ENCODE measurements at regions not wholly inside any gene's neighbourhood (a gene's known extent, or its start where the extent isn't known, plus 50 kb on each side); places are given as distances from the start of the nearest gene placed in this dataset.
"Not testable (repeated sequence)": the region's sequence is repeated elsewhere in the genome, so short reads cannot be mapped to it uniquely, and the experiment has no call there.

- DNase-seq, result no peak
These were observed 462.4 kb upstream of the RGS18 start for GRCh38 chr1:191695865-191696264.

GRCh38 chr1:191696354-191696753, 461.9 kb upstream of the RGS18 start:
- no peak for DNase-seq

GRCh38 chr1:191697556-191697955, 460.7 kb upstream of the RGS18 start:
- DNase-seq, result no peak

DNA sequence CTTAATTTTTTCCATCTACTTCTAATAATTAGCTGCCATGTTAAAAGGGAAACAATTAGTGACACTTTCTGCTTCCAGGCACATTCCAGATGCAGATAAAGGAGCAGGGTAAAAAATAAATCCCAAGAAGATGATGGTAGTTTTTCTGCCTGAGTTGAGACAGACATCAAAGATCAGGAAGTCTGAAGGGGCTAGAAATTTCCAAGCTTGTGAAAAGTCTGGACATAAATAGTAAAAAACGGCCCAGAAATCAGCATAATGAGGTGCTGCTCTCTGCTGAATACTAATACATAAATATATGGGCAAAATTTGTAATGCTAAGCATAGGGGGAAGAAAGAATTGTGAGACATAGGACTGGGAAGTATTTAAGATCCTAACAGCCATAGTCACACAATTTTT, 460.0 kb upstream of the RGS18 start:
- DNase-seq, result no peak

DNA sequence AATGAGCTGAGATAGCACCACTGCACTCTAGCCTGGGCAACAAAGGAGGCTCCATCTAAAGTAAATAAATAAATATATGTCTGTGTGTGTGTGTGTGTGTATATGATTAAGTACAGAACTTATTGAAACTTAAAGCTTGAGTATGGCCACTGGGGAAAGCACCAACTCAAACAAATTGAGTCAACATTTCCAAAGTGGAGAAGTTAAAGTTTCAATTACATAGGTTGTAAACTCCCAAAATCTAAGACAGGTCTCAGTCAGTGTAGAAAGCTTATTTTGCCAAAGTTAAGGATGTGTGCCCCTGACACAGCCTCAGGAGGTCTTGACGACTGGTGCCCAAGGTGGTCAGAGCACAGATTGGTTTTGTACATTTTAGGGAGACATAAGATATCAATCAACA, 458.9 kb upstream of the RGS18 start:
- DNase-seq, result no peak

DNA sequence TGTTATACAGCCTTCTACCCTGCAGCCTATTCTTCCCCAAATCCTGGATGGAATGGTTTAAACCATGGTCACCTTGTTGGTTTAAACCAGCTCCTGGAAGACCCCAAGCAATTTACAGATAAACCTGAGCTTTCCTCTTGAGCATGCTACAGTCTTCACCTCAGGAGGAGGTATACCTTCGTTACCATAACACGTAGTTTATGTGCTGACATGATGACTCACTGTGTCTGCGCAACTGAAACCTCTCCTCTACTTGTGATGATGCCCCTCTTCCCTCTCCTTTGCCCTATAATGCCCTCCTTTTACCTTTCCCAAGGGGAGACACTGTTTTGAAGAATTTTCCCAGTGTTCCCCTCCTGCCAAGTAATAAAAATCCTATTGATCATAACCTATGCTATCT, 457.3 kb upstream of the RGS18 start:
- no peak for DNase-seq

DNA sequence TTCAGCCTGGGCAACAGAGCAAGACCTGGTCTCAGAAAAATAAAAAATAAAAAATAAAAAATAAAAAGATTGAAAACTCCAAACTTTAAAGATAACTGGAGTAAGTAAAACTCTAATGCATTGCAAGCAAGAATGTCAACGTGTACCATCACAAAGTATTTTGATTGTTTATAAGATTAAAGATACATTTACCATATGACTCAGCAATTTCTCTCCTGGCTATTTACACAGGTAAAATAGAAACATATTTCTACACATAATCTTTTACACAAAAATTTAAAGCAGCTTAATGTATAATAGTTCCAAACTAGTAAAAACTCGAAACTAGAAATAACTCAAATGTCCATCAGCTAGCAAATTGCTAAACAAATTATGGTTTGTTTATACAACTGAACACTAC, 456.1 kb upstream of the RGS18 start:
- no peak for DNase-seq

GRCh38 chr1:191707288-191707687, 451.0 kb upstream of the RGS18 start:
- DNase-seq, result no peak

DNA sequence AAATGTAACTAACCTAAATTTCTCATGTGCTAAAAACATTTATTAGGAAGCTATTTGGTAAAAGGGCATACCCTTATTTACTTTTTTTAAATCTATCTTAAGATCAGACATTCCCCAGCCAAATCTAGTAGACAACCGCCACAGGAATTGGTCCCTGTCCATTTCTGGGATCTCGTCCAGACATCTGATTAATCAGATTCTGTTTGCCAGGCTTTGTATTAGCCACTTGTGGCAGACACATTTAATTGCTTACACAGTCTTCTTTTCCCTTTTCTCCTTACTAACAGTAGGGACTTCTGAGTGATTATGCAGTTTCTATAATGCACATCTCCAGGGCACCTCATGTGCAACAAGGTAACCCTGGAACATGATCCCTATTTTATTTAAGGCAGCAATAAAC, 449.0 kb upstream of the RGS18 start:
- no peak for DNase-seq

DNA sequence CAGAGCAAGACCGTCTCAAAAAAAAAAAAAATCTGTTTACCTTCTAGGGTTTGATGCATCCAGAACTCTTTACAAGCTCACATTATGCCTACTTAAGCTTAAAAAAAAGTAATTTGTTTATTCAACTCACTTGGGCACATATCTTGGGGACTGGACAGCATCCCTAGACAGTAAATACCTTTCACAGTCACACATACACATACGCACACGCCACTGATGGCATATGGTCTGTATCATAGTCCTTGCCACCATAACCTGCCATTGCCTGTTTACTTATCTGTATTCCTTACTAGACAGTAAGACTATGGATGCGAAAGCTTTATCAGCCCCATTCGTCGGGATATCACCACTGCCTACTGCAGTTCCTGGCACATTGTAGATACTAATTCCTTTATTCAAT, 446.3 kb upstream of the RGS18 start:
- DNase-seq, result no peak

DNA sequence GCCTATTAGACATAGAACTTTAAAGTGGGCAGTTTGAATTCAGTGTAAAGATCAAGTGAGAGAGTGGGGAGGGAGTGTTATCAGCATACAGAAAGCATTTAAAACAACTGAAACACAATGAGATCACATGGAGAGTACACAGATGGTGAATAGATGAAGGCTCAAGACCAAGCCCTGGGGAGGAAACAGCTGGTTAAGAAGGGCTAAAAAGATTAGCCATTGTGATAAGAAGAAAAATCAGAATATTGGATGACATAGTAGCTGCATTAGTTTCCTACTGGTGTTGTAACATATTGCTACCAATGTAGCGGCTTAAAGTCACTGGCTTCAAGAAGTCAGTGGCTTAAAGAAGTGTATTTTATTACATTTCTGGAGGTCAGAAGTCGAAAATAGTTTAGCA, 443.4 kb upstream of the RGS18 start:
- no peak for DNase-seq

DNA sequence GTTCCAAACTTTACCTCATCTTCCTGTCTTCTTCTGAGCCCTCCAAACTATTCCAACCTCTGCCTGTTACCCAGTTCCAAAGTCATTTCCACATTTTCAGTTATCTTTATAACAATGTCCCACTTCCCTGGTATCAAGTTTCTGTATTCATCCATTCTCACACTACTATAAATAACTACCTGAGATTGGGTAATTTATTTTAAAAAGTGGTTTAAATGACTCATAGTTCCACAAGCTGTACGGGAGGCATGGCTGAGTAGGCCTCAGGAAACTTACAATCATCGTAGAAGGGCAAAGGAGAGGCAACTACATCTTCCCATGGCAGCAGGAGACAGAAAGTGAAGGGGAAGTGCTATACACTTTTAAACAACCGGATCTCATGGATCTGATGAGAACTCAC, 428.5 kb upstream of the RGS18 start:
- DNase-seq, result no peak

DNA sequence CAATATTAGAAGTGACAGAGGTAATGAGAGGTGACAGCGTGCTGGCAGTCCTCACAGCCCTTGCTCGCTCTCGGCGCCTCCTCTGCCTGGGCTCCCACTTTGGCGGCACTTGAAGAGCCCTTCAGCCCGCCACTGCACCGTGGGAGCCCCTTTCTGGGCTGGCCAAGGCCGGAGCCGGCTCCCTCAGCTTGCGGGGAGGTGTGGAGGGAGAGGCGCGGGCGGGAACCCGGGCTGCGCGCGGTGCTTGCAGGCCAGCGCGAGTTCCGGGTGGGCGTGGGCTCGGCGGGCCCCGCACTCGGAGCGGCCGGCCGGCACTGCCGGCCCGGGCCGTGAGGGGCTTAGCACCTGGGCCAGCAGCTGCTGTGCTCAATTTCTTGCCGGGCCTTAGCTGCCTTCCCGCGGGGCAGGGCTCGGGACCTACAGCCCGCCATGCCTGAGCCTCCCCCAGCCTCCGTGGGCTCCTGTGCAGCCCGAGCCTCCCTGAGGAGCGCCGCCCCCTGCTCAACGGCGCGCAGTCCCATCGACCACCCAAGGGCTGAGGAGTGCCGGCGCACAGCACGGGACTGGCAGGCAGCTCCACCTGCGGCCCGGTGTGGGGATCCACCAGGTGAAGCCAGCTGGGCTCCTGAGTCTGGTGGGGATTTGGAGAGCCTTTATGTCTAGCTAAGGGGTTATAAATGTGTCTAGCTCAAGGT, 426.5 kb upstream of the RGS18 start:
- DNase-seq, result not testable (repeated sequence)

DNA sequence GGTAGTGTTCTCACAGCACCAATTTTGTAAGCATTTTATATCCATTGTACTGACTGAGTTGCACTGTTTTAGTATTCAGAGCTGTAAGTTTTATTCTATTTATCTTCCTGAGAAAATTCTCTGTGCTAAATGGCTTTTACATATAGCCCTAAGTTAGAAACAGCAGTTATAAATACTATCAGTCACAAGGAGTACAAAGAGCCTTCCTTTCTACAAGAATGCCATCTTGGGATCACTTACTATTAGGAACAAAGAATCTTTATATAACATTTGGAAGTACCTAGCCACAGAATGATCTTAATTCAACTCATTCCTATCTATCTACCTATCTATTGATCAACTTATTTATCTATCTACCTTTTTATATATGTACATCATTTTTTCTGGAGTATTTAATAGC, 423.9 kb upstream of the RGS18 start:
- no peak for DNase-seq

- no peak for DNase-seq
These were observed 418.7 kb upstream of the RGS18 start for GRCh38 chr1:191739544-191739943.

- no peak for DNase-seq
These were observed 405.9 kb upstream of the RGS18 start for GRCh38 chr1:191752342-191752741.

DNA sequence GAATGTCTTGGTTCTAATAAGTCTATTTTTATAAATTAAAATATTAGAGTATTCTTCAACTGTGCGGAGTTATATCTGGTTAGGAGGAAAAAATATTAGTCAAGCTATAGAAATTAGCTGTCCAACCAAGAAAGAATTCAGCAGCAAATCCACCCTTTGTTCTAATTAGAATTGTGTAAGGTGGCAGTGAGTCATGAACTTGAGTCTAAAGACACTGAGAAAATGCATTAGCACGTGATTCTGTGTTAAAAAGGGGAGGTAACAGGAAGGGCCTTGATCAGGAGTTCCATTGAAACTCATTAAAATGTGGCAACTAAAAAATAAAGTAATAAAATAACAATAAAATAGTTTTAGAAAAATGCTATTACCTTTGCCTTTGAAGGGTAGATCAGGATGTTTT, 398.2 kb upstream of the RGS18 start:
- DNase-seq, result no peak

DNA sequence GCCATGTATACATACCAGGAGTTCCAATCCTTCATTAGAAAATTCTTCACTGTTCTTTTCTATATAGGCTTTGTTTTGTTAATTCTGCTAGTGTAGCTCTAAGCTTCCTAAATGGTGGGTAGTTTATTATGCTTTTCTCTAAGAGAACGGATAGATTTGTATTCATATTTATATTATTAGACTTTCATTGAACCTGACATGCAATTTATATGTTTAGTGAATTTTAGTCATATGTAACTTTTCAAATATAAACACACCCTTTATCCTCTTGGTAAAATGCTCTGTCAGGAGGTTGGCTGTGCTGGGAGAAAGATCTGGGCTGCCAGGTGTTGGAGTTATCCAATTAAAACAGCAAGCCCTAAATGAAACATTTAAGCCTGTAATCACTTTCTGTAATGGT, 369.7 kb upstream of the RGS18 start:
- DNase-seq, result no peak

DNA sequence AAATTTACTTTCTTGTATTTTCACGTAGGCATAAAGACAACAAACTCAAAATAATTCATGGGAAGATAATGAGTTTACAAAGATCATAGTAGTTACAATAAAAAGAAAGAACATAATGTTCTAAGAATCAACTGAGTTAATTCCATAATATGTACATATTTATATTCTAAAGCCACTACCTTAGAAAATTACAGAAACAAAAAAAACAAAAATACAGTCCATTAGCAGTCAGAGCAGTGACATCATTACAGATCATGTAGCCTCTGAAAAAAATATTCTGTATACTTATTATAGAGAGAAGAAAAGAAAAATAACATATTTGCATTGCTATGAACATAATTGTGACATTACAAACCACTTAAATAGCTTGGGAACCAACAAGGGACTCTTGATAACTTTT, 360.1 kb upstream of the RGS18 start:
- no peak for DNase-seq

GRCh38 chr1:191804311-191804710, 354.0 kb upstream of the RGS18 start:
- DNase-seq, result no peak

DNA sequence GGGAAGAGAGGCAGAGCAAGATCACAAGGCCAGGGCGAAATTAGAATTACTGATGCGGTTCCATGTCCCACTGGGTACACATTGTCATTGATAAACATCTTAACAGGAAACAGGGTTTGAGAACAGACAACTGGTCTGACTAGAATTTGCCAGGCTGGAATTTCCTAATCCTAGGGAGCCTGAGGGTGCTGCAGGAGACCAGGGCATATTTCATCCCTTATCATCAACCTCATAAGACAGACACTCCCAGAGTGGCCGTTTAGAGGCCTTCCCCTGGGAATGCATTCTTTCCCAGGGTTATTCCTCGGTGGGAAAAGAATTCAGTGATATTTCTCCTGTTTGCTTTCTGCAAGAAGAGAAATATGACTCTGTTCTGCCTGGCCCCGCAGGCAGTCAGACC, 344.7 kb upstream of the RGS18 start:
- DNase-seq, result not testable (repeated sequence)

DNA sequence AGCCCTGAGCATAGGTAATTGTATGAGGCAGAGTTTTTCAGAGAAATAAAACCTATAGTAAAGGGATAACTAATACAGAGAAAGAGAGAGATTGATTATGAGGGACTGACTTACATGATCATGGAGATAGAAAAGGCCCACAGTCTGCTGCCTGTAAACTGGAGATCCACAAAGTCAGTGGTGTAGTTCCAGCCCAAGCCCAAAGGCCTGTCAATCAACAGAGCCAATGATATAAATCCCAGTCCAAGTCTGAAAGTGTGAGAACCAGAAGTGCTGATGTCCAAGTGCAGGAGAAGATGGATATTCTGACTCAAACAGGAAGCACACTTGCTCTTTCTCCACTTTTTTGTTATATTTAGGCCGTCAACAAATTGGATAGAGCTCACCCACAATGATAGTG, 340.1 kb upstream of the RGS18 start:
- no peak for DNase-seq

DNA sequence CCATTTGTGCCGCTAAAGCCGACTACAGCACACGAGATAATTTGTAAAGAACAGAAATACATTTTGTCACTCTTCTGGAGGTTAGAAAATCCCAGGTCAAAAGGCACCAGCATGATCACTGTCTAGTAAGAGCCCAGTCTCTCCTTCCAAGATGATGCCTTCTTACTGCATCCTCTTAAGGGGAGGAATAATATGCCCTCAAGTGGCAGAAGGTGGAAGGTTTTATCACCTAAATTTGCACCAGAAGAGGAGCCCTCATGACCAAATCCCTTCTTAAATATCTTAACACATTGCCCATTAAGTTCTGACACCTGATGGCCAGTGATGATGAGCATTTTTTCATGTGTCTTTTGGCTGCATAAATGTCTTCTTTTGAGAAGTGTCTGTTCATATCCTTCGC, 326.7 kb upstream of the RGS18 start:
- DNase-seq, result no peak

DNA sequence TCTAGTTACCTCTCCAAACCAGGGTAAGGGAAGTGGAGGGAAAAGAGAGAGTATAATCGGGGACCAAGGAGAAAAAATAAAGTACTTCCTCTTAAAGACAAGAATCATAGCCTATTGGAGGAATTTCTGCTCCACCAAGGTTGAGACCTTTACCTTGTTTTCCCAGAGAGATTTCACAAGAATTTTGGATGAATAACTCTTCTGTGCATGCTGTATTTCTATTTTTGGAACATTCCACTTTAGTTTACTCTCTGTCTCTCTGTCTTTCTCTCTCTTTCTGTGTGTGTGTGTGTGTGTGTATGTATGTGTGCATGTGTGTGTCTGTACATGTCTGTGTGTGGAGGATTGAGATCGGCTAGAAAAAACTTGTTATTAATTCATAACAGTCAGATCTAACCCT, 318.4 kb upstream of the RGS18 start:
- no peak for DNase-seq

DNA sequence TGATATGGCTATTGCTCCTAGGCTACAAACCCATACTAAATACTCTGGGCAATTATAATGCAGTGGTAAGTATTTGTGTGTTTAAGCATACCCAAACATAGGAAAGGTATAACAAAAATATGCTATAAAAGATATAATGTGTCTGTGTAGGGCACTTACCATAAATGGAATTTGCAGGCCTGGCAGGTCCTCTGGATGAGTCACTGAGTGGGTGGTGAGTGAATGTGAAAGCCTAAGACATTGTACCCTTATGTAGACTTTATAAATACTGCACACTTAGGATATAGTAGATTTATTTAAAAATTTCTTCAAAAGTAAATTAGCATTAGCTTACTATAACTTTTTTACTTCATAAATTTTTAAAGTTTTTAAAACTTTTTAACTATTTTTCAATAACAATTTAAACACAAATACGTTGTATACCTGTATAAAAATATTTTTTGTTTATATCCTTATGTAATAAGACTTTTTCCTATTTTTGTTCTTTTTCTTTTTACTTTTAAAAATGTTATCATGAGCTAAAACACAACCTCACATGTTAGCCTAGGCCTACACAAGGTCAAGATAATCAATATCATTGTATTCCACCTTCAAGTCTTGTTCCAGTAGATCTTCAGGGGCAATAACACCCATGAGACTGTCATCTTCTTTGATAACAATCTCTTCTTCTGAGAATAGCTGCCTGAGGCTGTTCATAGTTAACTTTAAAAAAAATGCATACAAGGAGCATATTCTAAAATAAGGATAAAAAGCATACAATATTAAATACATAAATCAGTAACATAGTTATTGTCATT, 306.3 kb upstream of the RGS18 start:
- DNase-seq, result no peak

Measured in SW 1271 (cell line).